AG04450 (cell line): ENCODE measurements at regions not wholly inside any gene's neighbourhood (a gene's known extent, or its start where the extent isn't known, plus 50 kb on each side); places are given as distances from the start of the nearest gene placed in this dataset.

Source experiments
- CTCF ChIA-PET: fragments of 300-600, 350-600 bp; formaldehyde crosslinking; extraction: SDS; loops from one replicate; lab custom pipeline; 2022; ENCODE audit warnings: antibody characterized with exemption, inconsistent platforms; lab: Charles Lee
- POLR2A ChIA-PET: fragments of 350-600 bp; formaldehyde crosslinking; extraction: SDS; loops from one replicate; lab custom pipeline; 2021; ENCODE audit warnings: antibody characterized with exemption, inconsistent platforms; lab: Yijun Ruan, JAX
- DNase-seq: peaks from one replicate; pipeline ENCODE4 v3.0.0-alpha.2; 2011; ENCODE audit warnings: low read depth, low spot score
- H3K27ac ChIP-seq: one replicate; pipeline ENCODE4 v1.5.1; 2012; ENCODE audit warnings: low read depth, low read length, control low read depth
- H3K27me3 ChIP-seq: one replicate; pipeline ENCODE4 v1.6.0; 2012; ENCODE audit warnings: low read length; ENCODE audit not compliant: control insufficient read depth, insufficient read depth
- H3K4me3 ChIP-seq: 2 replicates; pipeline ENCODE4 v1.5.1; 2011; ENCODE audit warnings: mild to moderate bottlenecking, low read depth, low read length, control low read depth
- H3K9me3 ChIP-seq: 2 replicates; pipeline ENCODE4 v1.5.1; 2012; ENCODE audit warnings: low read length; ENCODE audit not compliant: control insufficient read depth, insufficient read depth
- TF ChIP-seq, protein P1 (sequence below): IDR thresholded peaks from 2 replicates; pipeline ENCODE4 v1.5.1; 2011; ENCODE audit warnings: low read depth, low read length, control low read depth, inconsistent platforms

- no peaks in the 10 kb centered on the region for H3K27me3 ChIP-seq
- no peak for DNase-seq
- no peak overlapping the region for H3K27ac ChIP-seq
- no peak overlapping the region for H3K4me3 ChIP-seq
- TF ChIP-seq, protein P1, sequence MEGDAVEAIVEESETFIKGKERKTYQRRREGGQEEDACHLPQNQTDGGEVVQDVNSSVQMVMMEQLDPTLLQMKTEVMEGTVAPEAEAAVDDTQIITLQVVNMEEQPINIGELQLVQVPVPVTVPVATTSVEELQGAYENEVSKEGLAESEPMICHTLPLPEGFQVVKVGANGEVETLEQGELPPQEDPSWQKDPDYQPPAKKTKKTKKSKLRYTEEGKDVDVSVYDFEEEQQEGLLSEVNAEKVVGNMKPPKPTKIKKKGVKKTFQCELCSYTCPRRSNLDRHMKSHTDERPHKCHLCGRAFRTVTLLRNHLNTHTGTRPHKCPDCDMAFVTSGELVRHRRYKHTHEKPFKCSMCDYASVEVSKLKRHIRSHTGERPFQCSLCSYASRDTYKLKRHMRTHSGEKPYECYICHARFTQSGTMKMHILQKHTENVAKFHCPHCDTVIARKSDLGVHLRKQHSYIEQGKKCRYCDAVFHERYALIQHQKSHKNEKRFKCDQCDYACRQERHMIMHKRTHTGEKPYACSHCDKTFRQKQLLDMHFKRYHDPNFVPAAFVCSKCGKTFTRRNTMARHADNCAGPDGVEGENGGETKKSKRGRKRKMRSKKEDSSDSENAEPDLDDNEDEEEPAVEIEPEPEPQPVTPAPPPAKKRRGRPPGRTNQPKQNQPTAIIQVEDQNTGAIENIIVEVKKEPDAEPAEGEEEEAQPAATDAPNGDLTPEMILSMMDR, result no peak
- no peaks in the 10 kb centered on the region for H3K9me3 ChIP-seq
- POLR2A ChIA-PET, result no interaction called here
- CTCF ChIA-PET, result interaction anchor here (1.3 kb wide), 1 partner anchor 285 kb away, joined by 4 read pairs; no protein-coding TSS in a partner anchor
These were observed 290.7 kb downstream of the PCDH10 start for GRCh38 chr4:133439830-133440229.

DNA sequence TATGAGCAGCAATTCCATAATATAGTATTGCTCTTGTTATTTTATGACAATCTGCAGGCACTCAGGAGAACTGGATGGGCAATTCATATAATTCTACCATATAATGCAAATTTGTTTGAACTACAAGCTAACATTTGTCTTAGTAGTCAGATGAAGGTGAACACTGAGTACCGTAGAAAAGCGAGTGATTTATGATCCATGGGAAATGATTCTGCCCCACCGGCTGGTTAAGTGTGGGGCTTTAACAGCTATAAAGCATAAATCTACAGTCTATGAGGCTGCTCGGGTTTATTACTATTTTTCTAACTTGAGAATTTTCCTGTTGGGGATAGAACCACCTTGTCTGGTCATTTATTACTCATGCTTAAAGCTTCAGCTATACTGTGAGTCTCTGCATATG lies 275.5 kb downstream of the PCDH10 start:
- ChIA-PET POLR2A (no interaction called here), CTCF (no interaction called here)
- TF ChIP-seq, protein P1, result no peak
- no peak overlapping the region for H3K4me3 ChIP-seq
- no peaks in the 10 kb centered on the region for H3K9me3 ChIP-seq
- H3K27ac ChIP-seq, result no peak overlapping the region
- H3K27me3 ChIP-seq, result no peaks in the 10 kb centered on the region
- DNase-seq, result no peak

DNA sequence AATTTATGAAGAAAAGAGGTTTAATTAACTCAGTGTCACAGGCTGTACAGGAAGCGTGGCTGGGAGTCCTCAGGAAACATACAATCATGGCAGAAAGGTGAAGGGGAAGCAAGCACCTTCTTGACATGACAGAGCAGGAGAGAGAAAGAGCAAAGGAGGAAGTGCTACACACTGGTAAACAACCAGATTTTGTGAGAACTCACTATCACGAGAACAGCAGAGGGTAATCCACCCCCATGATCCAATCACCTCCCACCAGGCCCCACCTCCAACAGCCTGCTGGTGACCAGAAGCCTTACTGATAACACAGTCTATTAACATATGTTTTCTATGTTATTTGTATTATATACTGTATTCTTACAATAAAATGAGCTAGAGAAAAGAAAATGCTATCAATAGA lies 254.8 kb downstream of the PCDH10 start:
- Histone ChIP-seq H3K4me3 (no peak overlapping the region), H3K9me3 (no peaks in the 10 kb centered on the region), H3K27ac (no peak overlapping the region), H3K27me3 (no peaks in the 10 kb centered on the region)
- ChIA-PET POLR2A (no interaction called here), CTCF (no interaction called here)
- DNase-seq, result no peak
- TF ChIP-seq, protein P1, result no peak

- ChIA-PET CTCF (no interaction called here), POLR2A (no interaction called here)
- H3K4me3 ChIP-seq, result no peak overlapping the region
- no peak for DNase-seq
- H3K27ac ChIP-seq, result no peak overlapping the region
- TF ChIP-seq, protein P1, result no peak
- no peaks in the 10 kb centered on the region for H3K9me3 ChIP-seq
- H3K27me3 ChIP-seq, result no peaks in the 10 kb centered on the region
These were observed 253.5 kb downstream of the PCDH10 start for GRCh38 chr4:133402616-133403015.

- POLR2A ChIA-PET, result interaction anchor here (0.6 kb wide), 1 partner anchor 645 kb away, joined by 8 read pairs; no protein-coding TSS in a partner anchor
- TF ChIP-seq, protein P1, result no peak
- no peaks in the 10 kb centered on the region for H3K27me3 ChIP-seq
- no peak overlapping the region for H3K27ac ChIP-seq
- no peaks in the 10 kb centered on the region for H3K9me3 ChIP-seq
- CTCF ChIA-PET, result interaction anchor here (1.0 kb wide), 1 partner anchor 241 kb away, joined by 4 read pairs; no protein-coding TSS in a partner anchor
- no peak for DNase-seq
- no peak overlapping the region for H3K4me3 ChIP-seq
These were observed 246.0 kb downstream of the PCDH10 start for GRCh38 chr4:133394971-133395627.
